ENCODE measurements at regions not wholly inside any gene's neighbourhood (a gene's known extent, or its start where the extent isn't known, plus 50 kb on each side); places are given as distances from the start of the nearest gene placed in this dataset.
"Not testable (repeated sequence)": the region's sequence is repeated elsewhere in the genome, so short reads cannot be mapped to it uniquely, and the experiment has no call there.

- no peak for DNase-seq
Observed at GRCh38 chr5:101611039-101611438, 685.0 kb downstream of the SLCO4C1 start.

- no peak for DNase-seq
Observed at GRCh38 chr5:101608322-101608721, 687.8 kb downstream of the SLCO4C1 start.

- no peak for DNase-seq
Observed at GRCh38 chr5:101605700-101606099, 690.4 kb downstream of the SLCO4C1 start.

GRCh38 chr5:101600614-101601013 lies 695.5 kb downstream of the SLCO4C1 start:
- DNase-seq = no peak

- no peak for DNase-seq
Observed at GRCh38 chr5:101590384-101590783, 687.3 kb upstream of the ST8SIA4 start.

GRCh38 chr5:101585366-101585765 lies 682.3 kb upstream of the ST8SIA4 start:
- no peak for DNase-seq

- no peak for DNase-seq
Observed at GRCh38 chr5:101580591-101580990, 677.5 kb upstream of the ST8SIA4 start.

GRCh38 chr5:101574017-101574416 lies 670.9 kb upstream of the ST8SIA4 start:
- no peak for DNase-seq

GRCh38 chr5:101561018-101561417 lies 657.9 kb upstream of the ST8SIA4 start:
- DNase-seq = no peak

GRCh38 chr5:101543780-101544179 lies 640.7 kb upstream of the ST8SIA4 start:
- DNase-seq = no peak

- no peak for DNase-seq
Observed at GRCh38 chr5:101539315-101539714, 636.2 kb upstream of the ST8SIA4 start.

GRCh38 chr5:101535626-101536025 lies 632.5 kb upstream of the ST8SIA4 start:
- no peak for DNase-seq

GRCh38 chr5:101534491-101535110 lies 631.5 kb upstream of the ST8SIA4 start:
- no peak for DNase-seq

- no peak for DNase-seq
Observed at GRCh38 chr5:101532430-101532829, 629.3 kb upstream of the ST8SIA4 start.

- DNase-seq = no peak
Observed at GRCh38 chr5:101531026-101531425, 627.9 kb upstream of the ST8SIA4 start.

GRCh38 chr5:101529094-101529493 lies 626.0 kb upstream of the ST8SIA4 start:
- DNase-seq = not testable (repeated sequence)

GRCh38 chr5:101520417-101520816 lies 617.3 kb upstream of the ST8SIA4 start:
- DNase-seq = no peak

- DNase-seq = no peak
Observed at GRCh38 chr5:101517795-101518194, 614.7 kb upstream of the ST8SIA4 start.

- DNase-seq = no peak
Observed at GRCh38 chr5:101515721-101516120, 612.6 kb upstream of the ST8SIA4 start.

GRCh38 chr5:101505891-101506570 lies 602.9 kb upstream of the ST8SIA4 start:
- no peak for DNase-seq

- DNase-seq = no peak
Observed at GRCh38 chr5:101482931-101483330, 579.8 kb upstream of the ST8SIA4 start.

GRCh38 chr5:101473483-101473882 lies 570.4 kb upstream of the ST8SIA4 start:
- DNase-seq = no peak

GRCh38 chr5:101461455-101461854 lies 558.4 kb upstream of the ST8SIA4 start:
- DNase-seq = no peak

GRCh38 chr5:101458587-101458986 lies 555.5 kb upstream of the ST8SIA4 start:
- no peak for DNase-seq

- DNase-seq = no peak
Observed at GRCh38 chr5:101455851-101456250, 552.8 kb upstream of the ST8SIA4 start.
